IMR-90 (cell line): ENCODE measurements at regions not wholly inside any gene's neighbourhood (a gene's known extent, or its start where the extent isn't known, plus 50 kb on each side); places are given as distances from the start of the nearest gene placed in this dataset.

Experiments used
- CEBPB ChIP-seq: IDR thresholded peaks from 2 replicates; pipeline ENCODE4 v1.6.1; 2012; ENCODE audit warnings: low read depth, low read length, improper control_type of control experiment
- CHD1 ChIP-seq: IDR thresholded peaks from 2 replicates; pipeline ENCODE4 v1.6.1; 2012; ENCODE audit warnings: low read depth, low read length, improper control_type of control experiment
- FOS ChIP-seq: fragments of 150-350 bp; IDR thresholded peaks from 2 replicates; pipeline ENCODE4 v1.6.1; 2016; ENCODE audit warnings: low read depth, low read length
- MXI1 ChIP-seq: IDR thresholded peaks from 2 replicates; pipeline ENCODE4 v1.6.1; 2012; ENCODE audit warnings: low read depth, mild to moderate bottlenecking, low read length, moderate library complexity, borderline replicate concordance
- NFE2L2 ChIP-seq: fragments of 150-350 bp; IDR thresholded peaks from 2 replicates; pipeline ENCODE4 v1.6.1; 2016; ENCODE audit warnings: low read depth, mild to moderate bottlenecking, low read length
- POLR2A ChIP-seq: IDR thresholded peaks from 2 replicates; pipeline ENCODE4 v1.6.1; 2012; ENCODE audit warnings: mild to moderate bottlenecking, low read depth, low read length
- RAD21 ChIP-seq: IDR thresholded peaks from 2 replicates; pipeline ENCODE4 v1.6.1; 2012; ENCODE audit warnings: low read length, improper control_type of control experiment
- SMC3 ChIP-seq: fragments of 150-350 bp; IDR thresholded peaks from 2 replicates; pipeline ENCODE4 v1.6.1; 2016; ENCODE audit warnings: low read depth, mild to moderate bottlenecking, antibody characterized with exemption, low read length, moderate library complexity
- TF ChIP-seq, protein P1 (sequence below): conservative IDR thresholded peaks from 2 replicates; pipeline ENCODE4 v1.5.1; 2012; ENCODE audit warnings: mild to moderate bottlenecking, low read depth, low read length, improper control_type of control experiment

DNA sequence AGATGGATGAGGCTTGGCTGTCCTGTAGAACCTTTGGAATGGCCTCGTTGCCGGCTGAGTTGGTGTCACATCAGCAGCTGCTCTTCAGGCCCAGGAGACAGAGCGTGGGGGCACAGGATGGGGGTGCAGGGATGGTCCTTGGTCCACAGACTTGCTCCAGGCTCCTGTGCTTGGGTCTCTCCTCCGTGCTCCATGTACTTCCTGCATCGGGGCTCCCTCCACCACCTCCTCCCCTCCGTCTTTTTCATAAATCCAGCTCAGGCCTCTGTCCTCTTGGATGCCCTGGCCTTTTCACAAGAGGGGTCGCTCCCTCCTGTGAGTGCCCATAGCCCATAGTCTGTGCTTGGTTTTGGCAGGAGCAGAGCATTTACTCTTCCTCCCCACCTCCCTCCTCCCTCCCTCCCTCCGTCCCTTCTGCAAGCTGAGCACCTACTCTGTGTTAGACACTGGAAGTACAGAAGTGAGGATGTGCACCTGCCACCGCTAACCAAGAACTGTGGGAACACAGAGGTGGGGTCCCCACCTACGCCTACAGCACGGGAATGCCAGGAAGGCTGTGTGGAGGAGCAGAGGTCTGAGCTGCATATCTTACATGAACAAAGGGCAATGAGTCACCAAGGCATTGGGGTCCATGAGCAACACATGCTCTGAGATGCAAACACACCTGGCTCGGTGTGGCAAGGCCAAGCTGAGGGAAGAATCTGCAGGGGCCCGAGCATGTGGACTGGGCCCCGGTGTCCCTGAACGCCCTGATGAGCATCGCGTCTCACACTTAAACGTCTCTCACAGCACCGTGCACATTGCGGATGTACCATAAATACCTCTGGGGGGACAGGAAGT lies 458.7 kb upstream of the HS6ST1 start:
- TF ChIP-seq, protein P1, sequence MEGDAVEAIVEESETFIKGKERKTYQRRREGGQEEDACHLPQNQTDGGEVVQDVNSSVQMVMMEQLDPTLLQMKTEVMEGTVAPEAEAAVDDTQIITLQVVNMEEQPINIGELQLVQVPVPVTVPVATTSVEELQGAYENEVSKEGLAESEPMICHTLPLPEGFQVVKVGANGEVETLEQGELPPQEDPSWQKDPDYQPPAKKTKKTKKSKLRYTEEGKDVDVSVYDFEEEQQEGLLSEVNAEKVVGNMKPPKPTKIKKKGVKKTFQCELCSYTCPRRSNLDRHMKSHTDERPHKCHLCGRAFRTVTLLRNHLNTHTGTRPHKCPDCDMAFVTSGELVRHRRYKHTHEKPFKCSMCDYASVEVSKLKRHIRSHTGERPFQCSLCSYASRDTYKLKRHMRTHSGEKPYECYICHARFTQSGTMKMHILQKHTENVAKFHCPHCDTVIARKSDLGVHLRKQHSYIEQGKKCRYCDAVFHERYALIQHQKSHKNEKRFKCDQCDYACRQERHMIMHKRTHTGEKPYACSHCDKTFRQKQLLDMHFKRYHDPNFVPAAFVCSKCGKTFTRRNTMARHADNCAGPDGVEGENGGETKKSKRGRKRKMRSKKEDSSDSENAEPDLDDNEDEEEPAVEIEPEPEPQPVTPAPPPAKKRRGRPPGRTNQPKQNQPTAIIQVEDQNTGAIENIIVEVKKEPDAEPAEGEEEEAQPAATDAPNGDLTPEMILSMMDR, result no peak
- no peak for TF ChIP-seq POLR2A
- TF ChIP-seq NFE2L2, result no peak
- TF ChIP-seq FOS, result no peak
- no peak for TF ChIP-seq CEBPB
- TF ChIP-seq RAD21, result no peak
- TF ChIP-seq MXI1, result no peak
- no peak for TF ChIP-seq CHD1
- no peak for TF ChIP-seq SMC3
